ENCODE measurements at regions not wholly inside any gene's neighbourhood (a gene's known extent, or its start where the extent isn't known, plus 50 kb on each side); places are given as distances from the start of the nearest gene placed in this dataset.

DNA sequence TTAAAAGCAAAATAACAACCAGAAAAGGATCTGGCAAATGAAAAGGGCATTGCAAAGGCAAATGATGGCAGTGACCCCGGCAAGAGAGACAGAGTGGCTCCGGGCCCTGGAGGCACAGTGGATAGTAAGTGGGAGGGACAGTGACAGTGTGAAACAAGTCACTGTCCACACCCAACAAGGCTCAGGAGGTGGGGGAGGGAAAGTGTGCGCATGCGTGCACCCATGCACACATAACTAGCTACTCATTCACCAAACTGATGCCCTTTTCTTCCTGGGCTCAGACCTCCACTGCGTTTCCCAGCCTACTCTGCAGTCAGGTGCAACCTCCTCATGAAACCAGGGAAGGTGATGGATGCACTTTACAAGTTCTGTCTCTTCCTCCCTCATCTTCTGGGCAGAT is 108.4 kb downstream of the SHANK2 start:
- TF ChIP-seq CTCF (IDR thresholded peaks at IDR 0.05) (no peak), POLR2AphosphoS5 (IDR thresholded peaks at IDR 0.05; ENCODE audit: low read depth, low read length) (no peak)
